HG02884 (cell line): ENCODE measurements at regions not wholly inside any gene's neighbourhood (a gene's known extent, or its start where the extent isn't known, plus 50 kb on each side); places are given as distances from the start of the nearest gene placed in this dataset.

ENCODE experiments used
- ATAC-seq: cut with Tn5 transposase; IDR thresholded peaks from one replicate; pipeline ENCODE4 v1.9.1; 2021; ENCODE audit warnings: mild to moderate bottlenecking, moderate library complexity; ENCODE audit not compliant: unreplicated experiment

GRCh38 chr5:167241436-167242067 lies 1049.9 kb upstream of the WWC1 start:
- no peak for ATAC-seq

DNA sequence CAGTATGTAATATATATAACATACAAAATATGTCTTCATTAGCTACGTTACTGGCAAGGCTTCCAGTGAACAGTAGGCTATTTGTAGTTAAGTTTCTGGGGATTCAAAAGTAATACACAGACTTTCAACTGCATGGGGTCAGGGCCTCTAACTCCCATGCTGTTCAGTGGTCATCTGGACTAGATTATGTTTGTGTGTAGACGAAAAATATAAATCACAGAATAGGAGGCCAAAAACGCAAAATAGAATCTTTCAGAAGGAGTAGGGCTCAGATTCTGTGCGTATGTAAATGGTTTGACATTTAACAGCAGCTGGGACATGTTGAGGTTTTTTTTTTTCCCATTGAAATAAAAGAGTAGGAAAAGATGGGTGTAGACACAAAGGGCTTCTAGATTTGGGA lies 1048.7 kb upstream of the WWC1 start:
- ATAC-seq, result no peak

DNA sequence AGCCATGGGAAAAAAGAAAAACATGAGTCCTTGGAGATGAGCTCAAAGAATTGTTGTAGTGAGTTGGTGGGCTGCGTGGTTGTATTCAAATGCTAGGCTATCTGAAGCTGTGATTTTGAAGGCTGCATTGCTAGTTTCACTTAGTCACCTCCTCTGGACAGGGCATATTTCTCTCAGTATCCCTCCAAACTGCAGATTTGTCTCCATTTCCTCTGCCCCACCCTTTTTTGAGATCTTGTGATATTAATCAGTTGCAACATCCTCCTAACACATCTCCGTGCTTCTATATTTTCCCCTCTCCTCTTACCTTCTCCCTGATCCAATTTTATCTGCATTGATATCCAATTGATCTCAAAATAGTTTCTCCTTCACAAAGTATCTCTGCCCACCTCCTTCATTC lies 1048.0 kb upstream of the WWC1 start:
- no peak for ATAC-seq

DNA sequence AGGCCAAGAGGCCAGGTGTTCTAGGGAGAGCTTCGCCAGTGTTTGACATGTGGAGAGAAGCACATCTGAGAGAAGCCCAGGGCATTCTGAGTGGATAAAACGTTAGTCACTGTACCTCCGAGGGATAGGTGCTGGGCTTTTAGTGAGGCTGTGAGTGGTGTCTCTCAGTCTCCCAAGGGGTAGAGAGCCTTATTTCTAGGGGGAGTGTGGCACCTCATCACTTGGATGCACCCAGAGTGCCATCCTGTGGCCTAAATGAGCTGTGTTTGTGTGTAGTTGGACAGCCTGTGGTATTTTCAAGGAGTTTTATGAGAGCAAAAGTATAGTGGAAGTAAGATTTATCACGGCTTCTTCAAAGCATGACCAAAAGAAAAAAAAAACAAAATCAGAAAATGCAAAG lies 1046.9 kb upstream of the WWC1 start:
- ATAC-seq, result no peak

- no peak for ATAC-seq
These were observed 1045.6 kb upstream of the WWC1 start for GRCh38 chr5:167245868-167246267.

DNA sequence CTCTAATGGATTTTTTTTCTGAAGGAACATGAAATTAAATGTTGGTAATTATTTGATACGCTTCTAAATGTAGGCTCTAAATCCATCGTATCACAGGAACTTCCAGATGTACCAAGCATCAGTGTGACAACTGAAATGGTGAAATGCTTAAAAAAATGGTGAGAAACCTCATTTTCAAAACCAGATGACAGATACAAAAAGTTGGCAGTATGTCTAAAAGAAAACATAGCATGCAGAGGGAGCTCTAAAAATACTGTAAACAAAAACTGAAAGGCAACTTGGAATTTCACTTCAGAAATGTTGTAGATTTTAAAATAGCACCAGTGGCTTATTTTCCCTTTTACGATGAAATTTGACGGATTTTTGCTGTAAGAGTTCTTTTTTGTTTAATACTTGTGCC lies 1043.6 kb upstream of the WWC1 start:
- ATAC-seq, result no peak

DNA sequence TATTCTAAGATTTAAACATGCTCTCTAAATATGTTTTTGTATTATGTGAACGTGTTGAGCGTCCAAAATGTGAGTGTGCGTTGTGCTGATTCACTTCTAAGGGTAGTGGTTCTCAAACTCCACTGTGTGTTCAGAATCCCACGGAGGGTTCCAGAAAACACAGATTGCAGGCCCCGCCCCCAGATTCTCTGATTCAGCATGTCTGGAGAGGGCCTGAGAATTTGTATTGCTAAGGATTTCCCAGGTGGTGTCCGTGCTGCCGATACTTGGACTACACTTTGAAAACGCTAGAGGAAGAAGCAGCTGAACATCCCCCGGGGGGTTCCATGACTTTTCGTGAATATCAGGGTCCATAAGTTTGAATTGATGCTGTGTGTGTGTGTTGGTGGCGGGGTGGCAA lies 1043.2 kb upstream of the WWC1 start:
- ATAC-seq, result no peak

GRCh38 chr5:167250996-167251395 lies 1040.4 kb upstream of the WWC1 start:
- ATAC-seq, result no peak

- no peak for ATAC-seq
These were observed 1037.3 kb upstream of the WWC1 start for GRCh38 chr5:167254132-167254531.

- no peak for ATAC-seq
These were observed 1035.5 kb upstream of the WWC1 start for GRCh38 chr5:167255926-167256325.

GRCh38 chr5:167259806-167260205 lies 1031.6 kb upstream of the WWC1 start:
- no peak for ATAC-seq

GRCh38 chr5:167261309-167262100 lies 1029.9 kb upstream of the WWC1 start:
- no peak for ATAC-seq

- no peak for ATAC-seq
These were observed 1028.3 kb upstream of the WWC1 start for GRCh38 chr5:167263185-167263584.

- ATAC-seq, result no peak
These were observed 1027.1 kb upstream of the WWC1 start for GRCh38 chr5:167264348-167264747.

- no peak for ATAC-seq
These were observed 1023.1 kb upstream of the WWC1 start for GRCh38 chr5:167268337-167268736.

DNA sequence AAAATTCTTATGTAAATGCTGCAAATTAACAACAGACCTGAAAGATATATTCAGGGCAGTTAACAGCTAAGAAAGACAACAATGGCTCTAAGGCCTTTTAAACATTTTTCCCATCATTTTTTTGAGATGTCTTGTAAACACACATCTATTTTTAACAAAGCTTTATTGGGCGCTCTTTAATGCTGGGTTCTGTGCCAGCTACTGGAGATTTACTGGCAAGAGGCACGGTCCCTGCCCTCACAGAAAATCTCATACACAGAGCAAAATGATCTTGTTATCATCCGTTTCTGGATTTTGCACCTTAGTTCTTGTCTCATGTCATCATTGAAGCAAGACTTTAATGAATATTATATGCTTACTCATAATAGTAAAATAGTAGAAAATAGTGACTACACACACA lies 1022.3 kb upstream of the WWC1 start:
- ATAC-seq, result no peak

GRCh38 chr5:167271081-167271480 lies 1020.4 kb upstream of the WWC1 start:
- ATAC-seq, result no peak

DNA sequence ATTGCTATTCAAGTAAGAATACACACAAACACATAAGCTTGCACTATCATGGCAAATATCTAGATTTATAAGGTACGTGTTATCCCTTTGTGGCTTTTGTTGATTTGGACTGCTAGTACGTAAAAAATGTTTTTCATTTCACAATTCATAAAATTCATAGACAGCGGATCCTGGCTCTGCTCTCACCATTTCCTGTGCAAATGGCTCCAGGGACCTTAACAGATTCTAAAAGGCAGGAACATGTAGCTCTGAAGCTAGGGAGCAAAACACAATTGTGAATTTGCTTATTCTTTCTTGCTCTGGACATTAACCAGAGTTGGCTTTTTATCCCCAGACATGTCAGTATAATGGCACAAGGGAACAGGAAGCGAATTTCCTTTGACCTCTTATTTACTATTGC lies 1019.9 kb upstream of the WWC1 start:
- no peak for ATAC-seq

DNA sequence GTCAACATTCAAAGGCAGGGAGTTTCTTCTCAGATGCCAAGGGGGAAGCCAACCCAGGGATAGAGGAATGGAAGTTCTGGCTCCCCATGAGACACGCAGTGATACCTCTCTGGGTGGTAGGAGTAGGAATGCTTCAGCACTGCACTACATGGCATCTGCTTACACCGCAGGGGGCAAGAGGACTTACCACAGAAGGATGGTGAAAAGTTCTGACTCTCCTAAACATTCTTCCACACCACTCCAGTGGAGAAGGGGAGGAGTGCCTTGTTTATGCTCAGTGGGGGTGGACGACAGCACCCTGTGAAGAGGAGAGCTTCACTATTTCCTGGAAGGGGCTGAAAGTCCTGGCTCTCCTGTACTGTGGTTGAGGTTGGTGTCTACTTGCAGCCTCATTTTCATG lies 1011.3 kb upstream of the WWC1 start:
- no peak for ATAC-seq

- no peak for ATAC-seq
These were observed 1009.5 kb upstream of the WWC1 start for GRCh38 chr5:167281925-167282324.

GRCh38 chr5:167283691-167284090 lies 1007.8 kb upstream of the WWC1 start:
- no peak for ATAC-seq

DNA sequence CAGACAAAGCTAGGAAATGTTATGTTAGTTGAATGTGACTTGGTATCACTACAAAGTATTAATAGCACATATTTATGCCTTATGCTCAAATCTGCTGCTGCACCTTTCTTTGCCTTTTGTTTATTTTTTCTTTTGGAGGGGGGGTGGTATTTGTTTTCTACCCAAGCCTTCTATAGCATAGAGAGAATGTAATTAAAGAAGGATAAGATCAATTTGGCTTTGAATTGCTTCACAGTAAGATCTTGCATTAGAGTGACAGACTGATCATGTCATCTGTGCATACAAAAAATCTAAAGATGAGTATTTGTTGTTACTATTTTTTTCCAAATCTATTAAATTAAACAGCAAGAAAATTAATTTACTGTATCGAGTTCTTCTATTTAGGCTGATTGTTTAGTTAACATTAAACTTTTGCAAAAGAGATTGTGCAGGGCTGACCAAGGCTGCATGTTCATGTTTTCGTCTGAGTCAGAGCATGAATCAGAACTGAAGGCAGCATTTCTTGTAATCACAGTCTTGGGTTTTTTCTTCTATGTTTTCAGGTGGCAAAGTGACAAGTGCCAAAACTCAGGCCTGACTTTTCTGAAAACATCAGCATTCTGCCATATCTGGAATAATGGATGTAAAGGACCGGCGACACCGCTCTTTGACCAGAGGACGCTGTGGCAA lies 1007.1 kb upstream of the WWC1 start:
- no peak for ATAC-seq
